Mesendoderm (in vitro differentiated cells): ENCODE measurements at regions not wholly inside any gene's neighbourhood (a gene's known extent, or its start where the extent isn't known, plus 50 kb on each side); places are given as distances from the start of the nearest gene placed in this dataset.
A peak's percentile ranks its signal among the peaks of the same experiment; 100 is the strongest.

Source experiments
- DNase-seq: peaks from one replicate; pipeline ENCODE4 v3.0.0; 2013
- H2AK5ac ChIP-seq: 2 replicates; pipeline ENCODE4 v1.6.1; 2013; ENCODE audit warnings: low read length, inconsistent platforms
- H2BK120ac ChIP-seq: 2 replicates; pipeline ENCODE4 v1.6.1; 2013; ENCODE audit warnings: low read depth, mild to moderate bottlenecking, low read length, moderate library complexity, mixed read lengths
- H2BK15ac ChIP-seq: replicated peaks from 2 replicates; pipeline ENCODE4 v1.6.1; 2013; ENCODE audit warnings: low read depth, mild to moderate bottlenecking, moderate library complexity
- H2BK5ac ChIP-seq: 2 replicates; pipeline ENCODE4 v1.6.1; 2013; ENCODE audit warnings: low read length, inconsistent platforms
- H3K18ac ChIP-seq: 2 replicates; pipeline ENCODE4 v1.6.1; 2013; ENCODE audit warnings: mild to moderate bottlenecking, low read length, mixed read lengths
- H3K23ac ChIP-seq: one replicate; pipeline ENCODE4 v1.6.1; 2013; ENCODE audit warnings: low read length
- H3K27ac ChIP-seq: 2 replicates; pipeline ENCODE4 v1.5.1; 2013; ENCODE audit warnings: low read depth, mild to moderate bottlenecking, inconsistent platforms, low read length, moderate library complexity
- H3K27me3 ChIP-seq: 2 replicates; pipeline ENCODE4 v1.6.1; 2013; ENCODE audit warnings: low read length, control low read depth, mild to moderate bottlenecking, inconsistent platforms; ENCODE audit not compliant: insufficient read depth, poor library complexity
- H3K36me3 ChIP-seq: 2 replicates; pipeline ENCODE4 v1.6.1; 2013; ENCODE audit warnings: low read length, inconsistent platforms; ENCODE audit not compliant: control insufficient read depth, insufficient read depth
- H3K4ac ChIP-seq: one replicate; pipeline ENCODE4 v1.6.1; 2013; ENCODE audit warnings: low read depth, mild to moderate bottlenecking, low read length, moderate library complexity
- H3K4me1 ChIP-seq: 2 replicates; pipeline ENCODE4 v1.6.1; 2013; ENCODE audit warnings: low read depth, low read length, inconsistent platforms; ENCODE audit not compliant: control insufficient read depth
- H3K4me2 ChIP-seq: 2 replicates; pipeline ENCODE4 v1.6.1; 2013; ENCODE audit warnings: low read length
- H3K4me3 ChIP-seq: 2 replicates; pipeline ENCODE4 v1.5.1; 2013; ENCODE audit warnings: mild to moderate bottlenecking, low read length
- H3K56ac ChIP-seq: one replicate; pipeline ENCODE4 v1.6.1; 2013; ENCODE audit warnings: low read length
- H3K79me1 ChIP-seq: 2 replicates; pipeline ENCODE4 v1.6.1; 2013; ENCODE audit warnings: low read length, inconsistent platforms
- H3K79me2 ChIP-seq: 2 replicates; pipeline ENCODE4 v1.6.1; 2013; ENCODE audit warnings: mild to moderate bottlenecking, low read length; ENCODE audit not compliant: control insufficient read depth, insufficient read depth
- H3K9ac ChIP-seq: 2 replicates; pipeline ENCODE4 v1.6.1; 2013; ENCODE audit warnings: low read length, inconsistent platforms
- H4K5ac ChIP-seq: one replicate; pipeline ENCODE4 v1.6.1; 2013; ENCODE audit warnings: low read length
- H4K8ac ChIP-seq: one replicate; pipeline ENCODE4 v1.6.1; 2013; ENCODE audit warnings: low read depth, mild to moderate bottlenecking, control low read depth, low read length, moderate library complexity
- WGBS: extraction: QIAGEN DNeasy Blood & Tissue Kit; methylation state at CpG from one replicate; pipeline ENCODE4 v1.1.7; 2013; ENCODE audit warnings: low lambda C conversion rate, missing lambda C conversion rate; ENCODE audit not compliant: insufficient coverage; ENCODE audit errors: extremely low coverage; 5-methylcytosine and 5-hydroxymethylcytosine counted together

DNA sequence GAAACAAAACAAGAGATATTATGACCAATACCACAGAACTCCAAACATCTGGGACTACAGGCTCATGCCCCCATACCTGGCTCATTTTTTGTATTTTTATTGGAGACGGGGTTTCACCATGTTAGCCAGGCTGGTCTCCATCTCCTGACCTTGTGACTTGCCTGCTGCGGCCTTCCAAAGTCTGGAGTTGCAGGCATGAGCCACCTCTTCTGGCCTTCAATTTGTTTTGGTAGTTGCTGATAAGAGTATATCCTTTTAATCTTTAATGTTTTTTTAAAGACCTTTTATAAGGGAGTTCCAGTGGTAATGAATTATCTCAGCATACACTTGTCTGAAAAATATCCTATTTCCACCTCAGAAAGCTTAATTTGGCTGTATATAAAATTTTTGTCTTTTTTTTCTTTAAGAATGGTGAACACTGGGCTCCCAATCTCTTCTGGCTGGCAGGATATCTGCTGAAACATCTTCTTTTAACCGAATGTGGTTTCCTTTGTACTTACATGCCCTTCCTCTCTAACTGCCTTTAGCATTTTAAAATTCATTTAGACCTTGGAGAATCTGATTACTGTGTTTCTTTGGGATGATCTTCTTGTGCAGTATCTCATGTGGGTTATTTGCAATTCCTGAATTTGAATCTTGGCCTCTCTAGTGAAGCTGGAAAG is 112.1 kb upstream of the KDM5D start:
- no CpG with 5 or more reads among the region's 3 CpGs for WGBS
- no peak overlapping the region for H3K27ac ChIP-seq
- no peaks in the 10 kb centered on the region for H3K27me3 ChIP-seq
- H2BK120ac ChIP-seq: no peak overlapping the region
- no peak overlapping the region for H3K18ac ChIP-seq
- H3K9ac ChIP-seq: no peak overlapping the region
- no peak overlapping the region for H2BK15ac ChIP-seq
- H4K8ac ChIP-seq: no peak overlapping the region
- H3K36me3 ChIP-seq: no peaks in the 10 kb centered on the region
- H3K4ac ChIP-seq: no peak overlapping the region
- no peaks in the 10 kb centered on the region for H3K4me1 ChIP-seq
- no peaks in the 10 kb centered on the region for H3K79me2 ChIP-seq
- no peak overlapping the region for H4K5ac ChIP-seq
- H3K4me2 ChIP-seq: no peak overlapping the region
- H2AK5ac ChIP-seq: no peak overlapping the region
- no peak overlapping the region for H3K23ac ChIP-seq
- H3K79me1 ChIP-seq: no peaks in the 10 kb centered on the region
- no peak for DNase-seq
- no peak overlapping the region for H3K56ac ChIP-seq
- H2BK5ac ChIP-seq: no peak overlapping the region
- no peak overlapping the region for H3K4me3 ChIP-seq

DNA sequence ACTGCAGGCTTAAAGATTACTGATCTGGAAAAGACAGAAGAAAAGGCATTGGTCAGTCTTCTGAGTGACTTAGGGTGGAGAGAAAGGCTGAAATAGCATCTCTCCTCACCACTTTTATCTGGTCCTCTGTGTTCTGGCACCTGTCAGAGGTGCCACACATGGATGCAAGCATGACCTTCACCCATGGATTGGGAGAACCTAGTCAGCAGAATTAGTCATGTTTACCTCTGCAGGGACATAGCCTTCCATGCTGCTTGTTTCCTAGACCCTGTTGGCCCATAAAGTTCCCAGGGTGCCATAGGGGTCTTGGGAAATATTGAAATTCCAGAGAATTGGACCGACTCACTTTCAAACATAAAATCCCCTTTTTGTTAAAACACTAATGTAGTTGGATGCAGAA is 98.4 kb upstream of the KDM5D start:
- Histone ChIP-seq H3K9ac (no peak overlapping the region), H3K23ac (no peak overlapping the region), H4K8ac (no peak overlapping the region), H3K36me3 (no peaks in the 10 kb centered on the region), H3K56ac (no peak overlapping the region), H2BK5ac (no peak overlapping the region), H3K18ac (no peak overlapping the region), H3K79me1 (no peaks in the 10 kb centered on the region), H2BK120ac (no peak overlapping the region), H3K79me2 (no peaks in the 10 kb centered on the region), H3K4ac (no peak overlapping the region), H3K4me1 (no peaks in the 10 kb centered on the region), H4K5ac (no peak overlapping the region), H3K4me3 (no peak overlapping the region), H2BK15ac (no peak overlapping the region), H2AK5ac (no peak overlapping the region), H3K27me3 (no peaks in the 10 kb centered on the region), H3K4me2 (no peak overlapping the region), H3K27ac (no peak overlapping the region)
- no CpG with 5 or more reads among the region's 1 CpG for WGBS
- peak; percentile 0 for DNase-seq

DNA sequence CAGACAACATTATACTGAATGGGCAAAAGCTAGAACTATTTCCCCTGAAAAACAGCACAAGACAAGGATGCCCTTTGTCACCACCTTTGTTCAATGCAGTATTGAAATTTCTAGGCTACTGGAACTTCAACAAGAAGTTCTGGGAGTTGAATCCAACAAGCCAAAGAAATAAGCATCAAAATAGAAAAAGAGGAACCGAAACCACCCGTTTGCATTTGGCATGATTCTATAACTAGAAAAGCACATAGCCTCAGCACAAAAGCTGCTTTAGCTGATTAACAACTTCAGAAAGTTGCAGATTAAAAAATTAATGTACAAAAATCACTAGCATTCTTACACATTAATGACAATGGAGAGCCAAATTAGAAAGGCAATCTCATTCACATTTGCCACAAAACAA is 79.6 kb upstream of the KDM5D start:
- Histone ChIP-seq H3K56ac (no peak overlapping the region), H2BK5ac (no peak overlapping the region), H3K18ac (no peak overlapping the region), H3K79me2 (no peaks in the 10 kb centered on the region), H3K4me3 (no peak overlapping the region), H2BK15ac (no peak overlapping the region), H4K8ac (no peak overlapping the region), H3K36me3 (no peaks in the 10 kb centered on the region), H3K27me3 (no peaks in the 10 kb centered on the region), H3K4me2 (no peak overlapping the region), H4K5ac (no peak overlapping the region), H3K9ac (no peak overlapping the region), H3K27ac (no peak overlapping the region), H3K4ac (no peak overlapping the region), H3K79me1 (no peaks in the 10 kb centered on the region), H2AK5ac (no peak overlapping the region), H3K23ac (no peak overlapping the region), H3K4me1 (no peaks in the 10 kb centered on the region), H2BK120ac (no peak overlapping the region)
- DNase-seq: no peak
- WGBS: no CpG with 5 or more reads among the region's 2 CpGs

DNA sequence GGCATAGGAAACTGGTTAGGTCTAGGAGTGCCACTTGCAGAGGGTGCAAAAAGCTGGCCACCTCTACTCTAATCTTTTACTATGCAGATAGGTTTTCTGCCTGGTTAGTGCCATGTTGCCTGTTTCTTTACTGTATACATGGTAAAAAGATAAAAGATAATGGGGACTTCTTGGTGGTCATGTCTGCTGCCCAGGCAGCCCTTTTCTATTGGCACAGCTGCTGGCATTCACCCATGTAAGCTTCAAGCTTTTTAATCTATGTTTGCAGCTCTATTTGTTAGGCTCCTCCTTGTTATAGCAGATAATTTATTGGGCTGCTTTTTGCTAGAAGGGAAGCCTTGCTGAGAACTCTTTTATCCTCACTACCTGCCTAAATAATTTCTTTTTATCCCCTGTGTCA is 74.0 kb upstream of the KDM5D start:
- H3K79me1 ChIP-seq: no peaks in the 10 kb centered on the region
- H2AK5ac ChIP-seq: no peak overlapping the region
- H3K56ac ChIP-seq: no peak overlapping the region
- H3K18ac ChIP-seq: no peak overlapping the region
- no peak overlapping the region for H2BK120ac ChIP-seq
- no peak overlapping the region for H3K4me2 ChIP-seq
- no peak for DNase-seq
- H3K9ac ChIP-seq: no peak overlapping the region
- H3K27ac ChIP-seq: no peak overlapping the region
- no peak overlapping the region for H4K8ac ChIP-seq
- no peak overlapping the region for H3K4ac ChIP-seq
- H3K4me1 ChIP-seq: no peaks in the 10 kb centered on the region
- H3K23ac ChIP-seq: no peak overlapping the region
- no peaks in the 10 kb centered on the region for H3K36me3 ChIP-seq
- H3K4me3 ChIP-seq: no peak overlapping the region
- no peaks in the 10 kb centered on the region for H3K27me3 ChIP-seq
- no peak overlapping the region for H2BK15ac ChIP-seq
- H2BK5ac ChIP-seq: no peak overlapping the region
- no peaks in the 10 kb centered on the region for H3K79me2 ChIP-seq
- no peak overlapping the region for H4K5ac ChIP-seq

DNA sequence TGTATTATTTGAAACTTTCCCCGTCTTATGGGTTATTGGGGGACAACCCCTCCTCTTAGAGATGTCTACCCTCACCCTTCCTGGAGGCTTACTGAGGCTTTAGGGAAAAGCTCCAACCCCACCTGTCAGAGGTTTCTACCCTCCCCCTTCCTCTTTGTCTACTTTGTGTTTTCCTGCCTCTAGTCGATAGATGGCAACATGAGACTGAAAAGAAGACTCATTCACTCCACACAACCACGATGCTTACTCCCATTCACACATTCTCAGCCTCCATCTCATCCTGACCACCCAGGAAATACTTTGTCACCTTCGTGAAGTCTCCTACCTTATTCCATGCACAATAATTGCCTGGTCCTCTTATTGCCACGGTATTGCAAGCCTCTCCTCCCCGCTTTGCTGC is 72.4 kb upstream of the KDM5D start:
- Histone ChIP-seq H2BK5ac (no peak overlapping the region), H2BK120ac (no peak overlapping the region), H3K56ac (no peak overlapping the region), H3K23ac (no peak overlapping the region), H2BK15ac (no peak overlapping the region), H3K36me3 (no peaks in the 10 kb centered on the region), H3K27ac (no peak overlapping the region), H3K79me1 (no peaks in the 10 kb centered on the region), H3K4ac (no peak overlapping the region), H3K18ac (no peak overlapping the region), H3K27me3 (no peaks in the 10 kb centered on the region), H3K9ac (no peak overlapping the region), H3K79me2 (no peaks in the 10 kb centered on the region), H3K4me3 (no peak overlapping the region), H3K4me1 (no peaks in the 10 kb centered on the region), H4K5ac (no peak overlapping the region), H2AK5ac (no peak overlapping the region), H3K4me2 (no peak overlapping the region), H4K8ac (no peak overlapping the region)
- no peak for DNase-seq
- WGBS: no CpG with 5 or more reads among the region's 6 CpGs

DNA sequence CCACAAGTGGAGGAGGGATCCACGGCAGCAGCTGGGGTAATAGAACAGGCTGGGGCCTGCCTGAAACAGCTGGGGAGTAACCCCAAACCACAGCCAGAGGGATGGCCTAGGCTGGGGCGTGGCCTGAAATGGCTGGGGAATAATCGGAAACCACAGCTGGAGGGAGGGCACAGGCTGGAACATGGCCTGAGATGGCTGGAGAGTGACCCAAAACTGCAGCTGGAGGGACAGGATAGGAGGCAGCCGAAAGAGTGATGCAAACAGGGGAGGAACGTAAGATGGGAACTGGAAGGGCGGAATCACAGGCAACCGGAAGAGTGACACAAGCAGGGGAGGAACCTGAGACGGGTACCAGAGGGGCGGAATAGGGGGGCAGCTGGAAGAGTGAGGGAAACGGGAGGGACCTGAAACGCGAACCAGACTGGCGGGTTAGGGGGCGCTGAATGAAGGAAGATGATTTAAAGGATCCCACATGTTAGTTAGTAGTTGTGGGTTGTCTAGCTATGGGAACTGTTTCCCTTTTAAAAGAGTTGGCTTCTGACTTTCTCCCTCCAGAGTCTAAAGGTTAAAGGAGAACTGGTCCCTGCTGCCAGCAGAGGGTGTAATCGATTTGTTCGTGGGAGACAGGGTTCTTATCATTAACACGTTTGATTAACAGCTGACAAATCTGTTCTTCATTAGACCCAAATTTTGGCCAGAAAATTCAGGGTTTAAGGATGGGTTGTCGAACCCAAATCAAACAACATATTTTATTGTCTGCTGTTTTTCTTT is 71.7 kb upstream of the KDM5D start:
- no CpG with 5 or more reads among the region's 18 CpGs for WGBS
- no peak for DNase-seq
- H3K18ac ChIP-seq: no peak overlapping the region

More for the DNA sequence above, 71.7 kb upstream of the KDM5D start:
- no peak overlapping the region for H2BK15ac ChIP-seq
- H3K56ac ChIP-seq: no peak overlapping the region
- H4K8ac ChIP-seq: no peak overlapping the region
- no peaks in the 10 kb centered on the region for H3K79me1 ChIP-seq
- no peak overlapping the region for H3K4me2 ChIP-seq
- no peak overlapping the region for H2BK120ac ChIP-seq
- no peaks in the 10 kb centered on the region for H3K27me3 ChIP-seq
- no peak overlapping the region for H2AK5ac ChIP-seq
- no peaks in the 10 kb centered on the region for H3K79me2 ChIP-seq
- no peak overlapping the region for H4K5ac ChIP-seq
- H3K9ac ChIP-seq: no peak overlapping the region
- no peak overlapping the region for H3K23ac ChIP-seq
- no peak overlapping the region for H3K4me3 ChIP-seq
- no peaks in the 10 kb centered on the region for H3K4me1 ChIP-seq
- no peaks in the 10 kb centered on the region for H3K36me3 ChIP-seq
- H3K4ac ChIP-seq: no peak overlapping the region
- no peak overlapping the region for H2BK5ac ChIP-seq
- H3K27ac ChIP-seq: no peak overlapping the region
